HUES64 (cell line): ENCODE measurements at regions not wholly inside any gene's neighbourhood (a gene's known extent, or its start where the extent isn't known, plus 50 kb on each side); places are given as distances from the start of the nearest gene placed in this dataset.
"Not testable (repeated sequence)": the region's sequence is repeated elsewhere in the genome, so short reads cannot be mapped to it uniquely, and the experiment has no call there.

Experiments used
- H3K27ac ChIP-seq: 2 replicates; pipeline ENCODE4 v1.7.0; 2013; ENCODE audit warnings: low read depth, low read length, inconsistent platforms
- H3K27me3 ChIP-seq: 2 replicates; pipeline ENCODE4 v1.6.1; 2013; ENCODE audit warnings: mild to moderate bottlenecking, low read length; ENCODE audit not compliant: insufficient read depth
- H3K36me3 ChIP-seq: 2 replicates; pipeline ENCODE4 v1.6.1; 2013; ENCODE audit warnings: mild to moderate bottlenecking, low read length; ENCODE audit not compliant: insufficient read depth
- H3K4me1 ChIP-seq: 2 replicates; pipeline ENCODE4 v1.6.1; 2013; ENCODE audit warnings: mild to moderate bottlenecking, low read length, moderate library complexity; ENCODE audit not compliant: insufficient read depth
- H3K4me3 ChIP-seq: 2 replicates; pipeline ENCODE4 v1.5.1; 2013; ENCODE audit warnings: mild to moderate bottlenecking, low read length, moderate library complexity
- H3K9ac ChIP-seq: 2 replicates; pipeline ENCODE4 v1.6.1; 2013; ENCODE audit warnings: mild to moderate bottlenecking, low read depth, low read length
- H3K9me3 ChIP-seq: 2 replicates; pipeline ENCODE4 v1.6.1; 2013; ENCODE audit warnings: low read depth, low read length; ENCODE audit not compliant: insufficient read depth
- WGBS: fragments of 150-250, 120-280 bp; methylation state at CpG from one replicate; pipeline ENCODE4 v1.1.7; 2013; ENCODE audit warnings: missing lambda C conversion rate; 5-methylcytosine and 5-hydroxymethylcytosine counted together

DNA sequence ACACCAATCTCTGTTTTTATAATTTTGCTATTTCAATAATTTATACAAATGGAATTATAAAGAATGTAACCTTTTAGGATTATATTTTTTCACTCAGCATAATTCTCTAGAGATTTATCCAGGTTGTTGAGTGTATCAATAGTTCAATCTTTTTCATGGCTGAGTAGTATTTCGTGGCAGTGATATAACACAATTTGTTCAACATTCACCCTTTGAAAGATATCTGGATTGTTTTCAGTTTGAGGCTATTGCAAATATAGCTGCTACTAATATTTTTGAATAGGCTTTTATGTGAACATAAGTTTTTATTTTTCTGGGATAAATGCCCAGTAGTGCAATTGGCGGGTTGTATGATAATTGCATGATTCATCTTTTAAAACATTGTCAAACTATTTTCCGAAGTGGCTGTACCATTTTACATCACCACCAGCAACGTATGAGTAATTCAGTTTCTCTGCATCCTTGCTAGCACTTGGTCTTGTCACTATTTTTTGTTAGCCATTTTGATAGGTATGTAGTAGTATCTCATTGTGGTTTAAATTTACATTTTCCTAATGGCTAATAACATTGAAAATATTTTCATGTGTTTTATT lies 55.6 kb upstream of the ABCD3 start:
- no peaks in the 10 kb centered on the region for H3K4me1 ChIP-seq
- no peaks in the 10 kb centered on the region for H3K36me3 ChIP-seq
- WGBS = 91% methylated on average over 4 of the region's 4 CpGs
- no peak overlapping the region for H3K27ac ChIP-seq
- no peaks in the 10 kb centered on the region for H3K27me3 ChIP-seq
- no peak overlapping the region for H3K9ac ChIP-seq
- no peak overlapping the region for H3K4me3 ChIP-seq
- peaks cover 15% of the 10 kb centered on the region; the same call in 1 of the 2 replicates for H3K9me3 ChIP-seq

DNA sequence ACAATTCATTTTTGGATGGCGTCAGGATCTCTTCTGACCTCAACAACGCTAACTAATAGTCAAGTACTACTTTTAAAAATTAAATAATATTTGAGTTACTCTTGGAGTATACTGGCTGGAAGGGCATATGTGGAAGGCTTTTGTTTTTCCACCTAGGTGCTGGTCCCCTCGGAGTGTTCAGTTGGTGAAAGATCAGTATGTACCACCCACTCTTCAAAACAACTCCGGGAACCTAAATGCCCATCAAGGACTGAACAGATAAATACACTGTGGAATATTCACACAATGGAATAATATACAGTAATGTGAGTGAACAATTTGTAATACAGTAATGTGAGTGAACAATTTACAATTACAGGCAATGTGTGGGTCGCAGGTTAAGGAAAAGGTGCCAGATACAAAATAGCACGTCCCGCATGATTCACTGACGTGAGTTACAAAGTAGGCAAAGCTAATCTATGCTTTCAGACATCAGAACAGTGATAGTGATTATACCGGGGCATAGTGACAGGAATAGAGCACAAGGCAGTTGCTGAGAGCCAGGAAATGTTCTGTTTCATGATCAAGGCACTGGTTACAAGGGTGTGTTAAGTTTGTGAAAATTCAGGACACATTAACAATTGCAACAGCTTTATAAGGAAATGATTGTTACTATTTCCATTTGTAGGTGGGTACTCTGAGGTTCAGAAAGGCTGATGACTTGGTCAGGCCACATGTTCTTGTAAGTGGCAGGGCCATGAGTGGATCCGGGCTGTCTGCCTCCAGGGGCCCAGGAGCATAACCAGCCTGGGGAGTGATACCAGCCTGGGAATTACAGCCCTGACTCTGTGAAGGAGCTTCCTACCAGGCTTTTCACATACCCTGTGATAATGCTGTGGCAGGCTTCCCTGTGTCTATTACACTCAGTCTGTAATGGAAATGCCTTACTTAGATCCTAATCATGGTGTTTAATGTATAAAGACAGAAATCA lies 59.3 kb upstream of the ABCD3 start:
- H3K4me1 ChIP-seq = no peaks in the 10 kb centered on the region
- no peak overlapping the region for H3K9ac ChIP-seq
- no peak overlapping the region for H3K4me3 ChIP-seq
- WGBS = 90% methylated on average over 7 of the region's 10 CpGs
- no peaks in the 10 kb centered on the region for H3K36me3 ChIP-seq
- H3K27ac ChIP-seq = no peak overlapping the region
- peaks cover 15% of the 10 kb centered on the region; the same call in 1 of the 2 replicates for H3K9me3 ChIP-seq
- H3K27me3 ChIP-seq = no peaks in the 10 kb centered on the region

DNA sequence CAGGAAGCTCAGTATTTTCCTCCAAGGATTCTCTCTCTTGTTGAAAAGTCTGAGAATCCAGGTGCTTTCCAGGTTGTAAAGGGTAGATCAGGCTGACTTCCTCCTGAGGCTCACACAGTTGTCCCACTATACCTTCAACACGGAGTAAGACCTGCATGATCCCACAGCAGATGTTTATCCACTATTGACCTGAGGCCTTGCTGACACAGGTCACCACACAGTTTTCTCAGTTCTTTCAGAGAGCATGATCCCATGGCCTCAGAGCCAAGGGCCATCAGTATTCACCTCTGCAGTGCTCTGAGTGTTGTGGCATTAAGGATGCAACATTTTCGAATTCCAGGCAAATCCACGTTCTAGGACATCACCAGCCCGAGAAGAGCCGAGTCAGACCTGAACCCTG lies 60.5 kb upstream of the ABCD3 start:
- peaks cover 8% of the 10 kb centered on the region; the same call in 1 of the 2 replicates for H3K9me3 ChIP-seq
- no peak overlapping the region for H3K9ac ChIP-seq
- no peaks in the 10 kb centered on the region for H3K4me1 ChIP-seq
- H3K4me3 ChIP-seq = no peak overlapping the region
- no peaks in the 10 kb centered on the region for H3K27me3 ChIP-seq
- H3K36me3 ChIP-seq = no peaks in the 10 kb centered on the region
- 95% methylated on average over 5 of the region's 5 CpGs for WGBS
- no peak overlapping the region for H3K27ac ChIP-seq

GRCh38 chr1:94355485-94355980 lies 62.7 kb upstream of the ABCD3 start:
- Histone ChIP-seq H3K9ac (no peak overlapping the region), H3K9me3 (no peaks in the 10 kb centered on the region), H3K4me3 (no peak overlapping the region), H3K27ac (no peak overlapping the region), H3K4me1 (no peaks in the 10 kb centered on the region), H3K36me3 (no peaks in the 10 kb centered on the region), H3K27me3 (no peaks in the 10 kb centered on the region)
- WGBS = 55% methylated on average over 1 of the region's 3 CpGs

DNA sequence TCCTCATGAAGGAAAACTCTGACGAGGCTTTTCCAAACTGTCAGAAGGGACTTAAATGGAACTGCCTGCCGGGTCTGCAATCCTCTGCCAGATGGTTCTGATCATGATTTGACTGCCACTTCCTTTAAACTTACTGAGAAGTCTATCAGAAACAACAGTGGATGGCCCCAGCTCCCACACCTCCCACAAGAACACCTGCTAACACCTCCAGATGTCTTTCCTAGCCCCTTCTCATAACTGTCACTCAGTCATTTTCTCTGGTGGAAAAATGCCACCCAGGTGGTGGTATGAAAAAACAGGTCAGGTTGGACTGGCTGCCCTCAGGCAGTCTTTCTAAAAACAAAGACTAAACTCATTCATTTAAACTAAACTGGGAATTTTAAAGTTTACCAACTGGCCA lies 66.7 kb upstream of the ABCD3 start:
- Histone ChIP-seq H3K36me3 (no peaks in the 10 kb centered on the region), H3K9ac (no peak overlapping the region), H3K4me1 (no peaks in the 10 kb centered on the region), H3K27me3 (no peaks in the 10 kb centered on the region), H3K27ac (no peak overlapping the region), H3K4me3 (no peak overlapping the region), H3K9me3 (no peaks in the 10 kb centered on the region)
- WGBS = 79% methylated on average over 2 of the region's 2 CpGs

- no peaks in the 10 kb centered on the region for H3K4me1 ChIP-seq
- no peak overlapping the region for H3K4me3 ChIP-seq
- H3K9me3 ChIP-seq = no peaks in the 10 kb centered on the region
- H3K9ac ChIP-seq = no peak overlapping the region
- WGBS = 63% methylated on average over 1 of the region's 1 CpG
- H3K36me3 ChIP-seq = no peaks in the 10 kb centered on the region
- no peaks in the 10 kb centered on the region for H3K27me3 ChIP-seq
- no peak overlapping the region for H3K27ac ChIP-seq
These were observed 67.8 kb upstream of the ABCD3 start for GRCh38 chr1:94350350-94350924.

DNA sequence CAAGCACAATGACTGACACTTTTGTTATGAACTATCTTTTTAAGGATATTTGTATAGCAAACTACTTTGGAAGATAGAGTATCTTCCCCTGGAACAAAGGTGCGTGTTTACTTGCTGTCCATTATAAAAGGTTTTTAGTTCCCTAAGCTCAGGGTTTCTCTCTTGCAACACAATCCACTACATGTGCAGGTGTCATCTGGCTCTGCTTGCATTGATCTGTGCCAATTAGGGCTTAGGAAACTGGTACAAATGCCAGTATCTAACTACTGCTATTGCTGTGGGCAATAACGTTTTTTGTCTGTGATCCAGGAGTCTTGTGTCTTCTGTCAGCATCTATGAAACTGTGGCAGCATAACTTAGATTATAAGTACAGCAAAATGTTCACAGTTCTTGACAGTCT lies 68.3 kb upstream of the ABCD3 start:
- Histone ChIP-seq H3K27ac (no peak overlapping the region), H3K4me3 (no peak overlapping the region), H3K27me3 (no peaks in the 10 kb centered on the region), H3K9me3 (no peaks in the 10 kb centered on the region), H3K36me3 (no peaks in the 10 kb centered on the region), H3K9ac (no peak overlapping the region), H3K4me1 (no peaks in the 10 kb centered on the region)
- WGBS = 88% methylated on average over 2 of the region's 2 CpGs

GRCh38 chr1:94348386-94348785 lies 69.8 kb upstream of the ABCD3 start:
- H3K4me3 ChIP-seq, H3K4me1 ChIP-seq, H3K27me3 ChIP-seq, H3K9ac ChIP-seq, H3K36me3 ChIP-seq, H3K27ac ChIP-seq, H3K9me3 ChIP-seq: not testable (repeated sequence)
- 72% methylated on average over 2 of the region's 2 CpGs for WGBS

GRCh38 chr1:94345148-94345721 lies 73.0 kb upstream of the ABCD3 start:
- WGBS = 97% methylated on average over 4 of the region's 4 CpGs

DNA sequence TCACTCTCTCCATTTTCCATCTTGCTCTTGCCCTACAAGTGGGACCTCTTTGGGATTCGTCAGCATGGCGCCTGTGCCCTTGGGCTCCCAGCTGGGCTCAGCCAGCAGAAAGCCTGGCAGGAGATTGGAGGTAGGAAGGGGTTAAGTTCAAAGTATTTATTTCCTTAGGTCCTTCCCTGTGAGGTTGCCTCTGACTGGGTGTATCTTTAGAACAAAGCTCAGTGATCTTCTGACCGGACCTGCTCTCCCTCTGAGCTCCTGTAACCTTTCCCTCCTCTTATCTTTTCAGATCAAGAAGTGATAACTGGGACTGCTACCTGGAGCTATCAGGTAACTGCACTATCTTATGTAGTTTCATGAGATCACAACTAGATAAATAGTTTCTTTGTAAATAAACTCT lies 75.8 kb upstream of the ABCD3 start:
- no peak overlapping the region for H3K4me3 ChIP-seq
- H3K9ac ChIP-seq = no peak overlapping the region
- WGBS = 82% methylated on average over 3 of the region's 3 CpGs
- no peaks in the 10 kb centered on the region for H3K9me3 ChIP-seq
- no peaks in the 10 kb centered on the region for H3K4me1 ChIP-seq
- H3K27ac ChIP-seq = no peak overlapping the region
- no peaks in the 10 kb centered on the region for H3K27me3 ChIP-seq
- H3K36me3 ChIP-seq = no peaks in the 10 kb centered on the region

More at GRCh38 chr1:94345148-94345721, 73.0 kb upstream of the ABCD3 start:
- no peak overlapping the region for H3K9ac ChIP-seq
- H3K27ac ChIP-seq = no peak overlapping the region
- H3K36me3 ChIP-seq = no peaks in the 10 kb centered on the region
- H3K4me3 ChIP-seq = no peak overlapping the region
- H3K4me1 ChIP-seq = no peaks in the 10 kb centered on the region
- no peaks in the 10 kb centered on the region for H3K27me3 ChIP-seq
- no peaks in the 10 kb centered on the region for H3K9me3 ChIP-seq
